Urothelium cell line (cell line): ENCODE measurements at regions not wholly inside any gene's neighbourhood (a gene's known extent, or its start where the extent isn't known, plus 50 kb on each side); places are given as distances from the start of the nearest gene placed in this dataset.

ENCODE experiments used
- DNase-seq: peaks from one replicate; pipeline ENCODE4 v3.0.0; 2011; ENCODE audit warnings: low spot score, mixed read lengths
- FAIRE-seq: peaks from 2 replicates; lab custom pipeline; 2011; peaks lifted over from hg19 to GRCh38; lab: Jason Lieb, UNC

GRCh38 chr7:25828468-25828867 lies 323.5 kb upstream of the NFE2L3 start:
- DNase-seq (no peak), FAIRE-seq (no peak)

GRCh38 chr7:25829663-25830062 lies 322.3 kb upstream of the NFE2L3 start:
- DNase-seq, result no peak
- FAIRE-seq, result no peak

GRCh38 chr7:25830215-25830614 lies 321.8 kb upstream of the NFE2L3 start:
- no peak for DNase-seq
- FAIRE-seq, result no peak

- DNase-seq (no peak), FAIRE-seq (no peak)
Observed at GRCh38 chr7:25831062-25831691, 320.8 kb upstream of the NFE2L3 start.

GRCh38 chr7:25831831-25832411 lies 320.1 kb upstream of the NFE2L3 start:
- no peak for FAIRE-seq
- no peak for DNase-seq

- FAIRE-seq, result no peak
Observed at GRCh38 chr7:25832456-25832855, 319.5 kb upstream of the NFE2L3 start.

GRCh38 chr7:25832929-25833328 lies 319.1 kb upstream of the NFE2L3 start:
- no peak for FAIRE-seq
- DNase-seq, result no peak

More at GRCh38 chr7:25832456-25832855, 319.5 kb upstream of the NFE2L3 start:
- DNase-seq, result no peak

- DNase-seq, result no peak
- no peak for FAIRE-seq
Observed at GRCh38 chr7:25834050-25834449, 317.9 kb upstream of the NFE2L3 start.

- DNase-seq (no peak), FAIRE-seq (no peak)
Observed at GRCh38 chr7:25835197-25835596, 316.8 kb upstream of the NFE2L3 start.

- DNase-seq (no peak), FAIRE-seq (peak; percentile 5)
Observed at GRCh38 chr7:25839084-25839769, 312.8 kb upstream of the NFE2L3 start.

- DNase-seq (no peak), FAIRE-seq (no peak)
Observed at GRCh38 chr7:25840209-25840792, 311.7 kb upstream of the NFE2L3 start.

- FAIRE-seq, result no peak
Observed at GRCh38 chr7:25841575-25841974, 310.4 kb upstream of the NFE2L3 start.

GRCh38 chr7:25842201-25842733 lies 309.7 kb upstream of the NFE2L3 start:
- FAIRE-seq, result peak; percentile 81

More at GRCh38 chr7:25841575-25841974, 310.4 kb upstream of the NFE2L3 start:
- DNase-seq, result no peak

GRCh38 chr7:25843467-25843866 lies 308.5 kb upstream of the NFE2L3 start:
- DNase-seq (no peak), FAIRE-seq (no peak)

More at GRCh38 chr7:25842201-25842733, 309.7 kb upstream of the NFE2L3 start:
- DNase-seq, result no peak

GRCh38 chr7:25844102-25844870 lies 307.7 kb upstream of the NFE2L3 start:
- FAIRE-seq (no peak), DNase-seq (no peak)

- no peak for FAIRE-seq
- DNase-seq, result no peak
Observed at GRCh38 chr7:25845464-25845863, 306.5 kb upstream of the NFE2L3 start.

- DNase-seq, result peak; percentile 73
- FAIRE-seq, result no peak
Observed at GRCh38 chr7:25846722-25847121, 305.3 kb upstream of the NFE2L3 start.

- no peak for DNase-seq
- peak; percentile 32 for FAIRE-seq
Observed at GRCh38 chr7:25847336-25848070, 304.5 kb upstream of the NFE2L3 start.

GRCh38 chr7:25849500-25850184 lies 302.4 kb upstream of the NFE2L3 start:
- FAIRE-seq (peak; percentile 95), DNase-seq (peak; percentile 63)
